GM21526 (cell line): ENCODE measurements at regions not wholly inside any gene's neighbourhood (a gene's known extent, or its start where the extent isn't known, plus 50 kb on each side); places are given as distances from the start of the nearest gene placed in this dataset.

Experiments
- ATAC-seq: cut with Tn5 transposase; IDR thresholded peaks from one replicate; pipeline ENCODE4 v1.9.1; 2021; ENCODE audit warnings: moderate library complexity; ENCODE audit not compliant: unreplicated experiment, low FRiP score

GRCh38 chr12:124403273-124403672, 108.4 kb downstream of the RFLNA start:
- ATAC-seq, result no peak

GRCh38 chr12:124402248-124403066, 107.6 kb downstream of the RFLNA start:
- no peak for ATAC-seq

GRCh38 chr12:124401704-124402221, 106.9 kb downstream of the RFLNA start:
- no peak for ATAC-seq

GRCh38 chr12:124400124-124400523, 105.2 kb downstream of the RFLNA start:
- ATAC-seq, result no peak

- no peak for ATAC-seq
These were observed 104.7 kb downstream of the RFLNA start for GRCh38 chr12:124399622-124400021.

GRCh38 chr12:124398578-124399227, 103.8 kb downstream of the RFLNA start:
- ATAC-seq, result no peak

GRCh38 chr12:124397807-124398577, 103.1 kb downstream of the RFLNA start:
- ATAC-seq, result no peak

GRCh38 chr12:124397399-124397679, 102.4 kb downstream of the RFLNA start:
- no peak for ATAC-seq

- no peak for ATAC-seq
These were observed 101.9 kb downstream of the RFLNA start for GRCh38 chr12:124396544-124397398.

GRCh38 chr12:124395986-124396385, 101.1 kb downstream of the RFLNA start:
- no peak for ATAC-seq

- no peak for ATAC-seq
These were observed 100.4 kb downstream of the RFLNA start for GRCh38 chr12:124395284-124395752.

- no peak for ATAC-seq
These were observed 99.7 kb downstream of the RFLNA start for GRCh38 chr12:124394462-124395128.

- ATAC-seq, result no peak
These were observed 98.9 kb downstream of the RFLNA start for GRCh38 chr12:124393831-124394230.

- no peak for ATAC-seq
These were observed 98.5 kb downstream of the RFLNA start for GRCh38 chr12:124393414-124393790.

- no peak for ATAC-seq
These were observed 97.9 kb downstream of the RFLNA start for GRCh38 chr12:124392667-124393413.

- no peak for ATAC-seq
These were observed 97.4 kb downstream of the RFLNA start for GRCh38 chr12:124392271-124392666.

- ATAC-seq, result peak; percentile 49
These were observed 96.7 kb downstream of the RFLNA start for GRCh38 chr12:124391340-124392261.
